IMR-90 (cell line): ENCODE measurements at regions not wholly inside any gene's neighbourhood (a gene's known extent, or its start where the extent isn't known, plus 50 kb on each side); places are given as distances from the start of the nearest gene placed in this dataset.

ENCODE experiments used
- ATAC-seq: fragments of 200-7000 bp; cut with Tn5 transposase; 2 replicates; pipeline ENCODE4 v1.9.1; 2020; ENCODE audit warnings: low read depth, mild to moderate bottlenecking, moderate library complexity
- BruUV-seq: library from RNA; stranded (reverse); fragments of 400-500 nt; replicated peaks from 2 replicates; lab custom pipeline; 2021; lab: Mats Ljungman, UMichigan
- CTCF ChIA-PET: fragments of 300-600 bp; formaldehyde crosslinking; extraction: SDS; loops from one replicate; lab custom pipeline; 2021; ENCODE audit warnings: antibody characterized with exemption; lab: Yijun Ruan, JAX
- POLR2A ChIA-PET: fragments of 300-600 bp; sonication (Branson Sonifier 250); formaldehyde crosslinking; loops from one replicate; lab custom pipeline; 2022; ENCODE audit warnings: antibody characterized with exemption; ENCODE audit not compliant: unreplicated experiment; lab: Charles Lee
- DNase-seq: peaks from one replicate; pipeline ENCODE4 v3.0.0; 2013
- H2AFZ ChIP-seq: replicated peaks from 2 replicates; pipeline ENCODE3; 2013; ENCODE audit warnings: low read length, mild to moderate bottlenecking; ENCODE audit not compliant: poor library complexity
- H2AK5ac ChIP-seq: 2 replicates; pipeline ENCODE4 v1.6.1; 2013; ENCODE audit warnings: low read depth, low read length, inconsistent platforms
- H2AK9ac ChIP-seq: replicated peaks from 2 replicates; pipeline ENCODE3; 2013; ENCODE audit warnings: mild to moderate bottlenecking, low read depth, low read length, moderate library complexity; ENCODE audit not compliant: poor library complexity
- H2BK120ac ChIP-seq: 2 replicates; pipeline ENCODE4 v1.6.1; 2013; ENCODE audit warnings: low read depth, low read length, inconsistent platforms
- H2BK15ac ChIP-seq: 3 replicates; pipeline ENCODE4 v1.6.1; 2013; ENCODE audit warnings: low read depth, low read length, inconsistent platforms
- H2BK20ac ChIP-seq: 2 replicates; pipeline ENCODE4 v1.6.1; 2013; ENCODE audit warnings: low read depth, mild to moderate bottlenecking, inconsistent platforms, low read length, moderate library complexity
- H2BK5ac ChIP-seq: 2 replicates; pipeline ENCODE4 v1.6.1; 2013; ENCODE audit warnings: mild to moderate bottlenecking, low read depth, low read length, inconsistent platforms; ENCODE audit not compliant: poor library complexity, severe bottlenecking
- H3K14ac ChIP-seq: replicated peaks from 2 replicates; pipeline ENCODE4 v1.6.1; 2013; ENCODE audit warnings: low read depth, low read length, inconsistent platforms
- H3K18ac ChIP-seq: 2 replicates; pipeline ENCODE4 v1.6.1; 2013; ENCODE audit warnings: low read depth, low read length, control low read depth
- H3K23ac ChIP-seq: 2 replicates; pipeline ENCODE4 v1.6.1; 2013; ENCODE audit warnings: low read depth, low read length, inconsistent platforms
- H3K27ac ChIP-seq: 2 replicates; pipeline ENCODE4 v1.5.1; 2013; ENCODE audit warnings: mild to moderate bottlenecking, control low read depth, low read length; ENCODE audit not compliant: insufficient read depth
- H3K27me3 ChIP-seq: 2 replicates; pipeline ENCODE4 v1.6.1; 2013; ENCODE audit warnings: low read length; ENCODE audit not compliant: control insufficient read depth, insufficient read depth
- H3K36me3 ChIP-seq: 2 replicates; pipeline ENCODE4 v1.6.1; 2013; ENCODE audit warnings: low read length, mixed read lengths; ENCODE audit not compliant: control insufficient read depth, insufficient read depth
- H3K4ac ChIP-seq: 2 replicates; pipeline ENCODE4 v1.6.1; 2013; ENCODE audit warnings: low read depth, low read length, inconsistent platforms
- H3K4me1 ChIP-seq: 2 replicates; pipeline ENCODE4 v1.6.1; 2013; ENCODE audit warnings: low read length, mixed read lengths; ENCODE audit not compliant: control insufficient read depth, insufficient read depth
- H3K4me2 ChIP-seq: 2 replicates; pipeline ENCODE4 v1.6.1; 2013; ENCODE audit warnings: low read depth, mild to moderate bottlenecking, control low read depth, low read length, moderate library complexity
- H3K4me3 ChIP-seq: 2 replicates; pipeline ENCODE4 v1.5.1; 2013; ENCODE audit warnings: low read depth, mild to moderate bottlenecking, control low read depth, low read length, moderate library complexity; ENCODE audit not compliant: insufficient read depth
- H3K56ac ChIP-seq: 2 replicates; pipeline ENCODE4 v1.6.1; 2013; ENCODE audit warnings: low read length, inconsistent platforms; ENCODE audit not compliant: insufficient read depth; ENCODE audit errors: extremely low read depth
- H3K79me1 ChIP-seq, 2 experiments: 2 replicates each; pipeline ENCODE4 v1.6.1; 2013; ENCODE audit warnings: low read length in 2 of 2, inconsistent platforms in 1 of 2, low read depth in 1 of 2
- H3K9ac ChIP-seq: 2 replicates; pipeline ENCODE4 v1.6.1; 2013; ENCODE audit warnings: low read depth, low read length, control low read depth
- H3K9me1 ChIP-seq: 2 replicates; pipeline ENCODE4 v1.6.1; 2013; ENCODE audit warnings: low read length, inconsistent platforms; ENCODE audit not compliant: insufficient read depth
- H3K9me3 ChIP-seq: 2 replicates; pipeline ENCODE4 v1.6.1; 2013; ENCODE audit warnings: low read length; ENCODE audit not compliant: control insufficient read depth, insufficient read depth
- H4K20me1 ChIP-seq: 2 replicates; pipeline ENCODE4 v1.6.1; 2013; ENCODE audit warnings: low read length, inconsistent platforms; ENCODE audit not compliant: insufficient read depth
- H4K5ac ChIP-seq: 2 replicates; pipeline ENCODE4 v1.6.1; 2013; ENCODE audit warnings: mild to moderate bottlenecking, low read depth, low read length, control low read depth
- H4K8ac ChIP-seq, 2 experiments: 2 replicates each; pipeline ENCODE4 v1.6.1; 2013; ENCODE audit warnings: low read depth in 2 of 2, low read length in 2 of 2, control low read depth in 1 of 2, inconsistent platforms in 1 of 2
- H4K91ac ChIP-seq: 2 replicates; pipeline ENCODE4 v1.6.1; 2013; ENCODE audit warnings: low read depth, low read length, inconsistent platforms; ENCODE audit not compliant: insufficient read depth
- BHLHE40 ChIP-seq: fragments of 150-350 bp; IDR thresholded peaks from 2 replicates; pipeline ENCODE4 v1.6.1; 2016; ENCODE audit warnings: mild to moderate bottlenecking, low read depth, low read length
- CEBPB ChIP-seq: IDR thresholded peaks from 2 replicates; pipeline ENCODE4 v1.6.1; 2012; ENCODE audit warnings: low read depth, low read length, improper control_type of control experiment
- CHD1 ChIP-seq: IDR thresholded peaks from 2 replicates; pipeline ENCODE4 v1.6.1; 2012; ENCODE audit warnings: low read depth, low read length, improper control_type of control experiment
- CTCF ChIP-seq: conservative IDR thresholded peaks from 2 replicates; pipeline ENCODE4 v1.5.1; 2012; ENCODE audit warnings: mild to moderate bottlenecking, low read depth, low read length, improper control_type of control experiment
- ELK1 ChIP-seq: fragments of 150-350 bp; IDR thresholded peaks from 2 replicates; pipeline ENCODE4 v1.6.1; 2016; ENCODE audit warnings: low read depth, mild to moderate bottlenecking, low read length, moderate library complexity, borderline replicate concordance
- FOS ChIP-seq: fragments of 150-350 bp; IDR thresholded peaks from 2 replicates; pipeline ENCODE4 v1.6.1; 2016; ENCODE audit warnings: low read depth, low read length
- MAFK ChIP-seq: IDR thresholded peaks from 2 replicates; pipeline ENCODE4 v1.6.1; 2012; ENCODE audit warnings: low read depth, low read length, improper control_type of control experiment
- MAZ ChIP-seq: IDR thresholded peaks from 2 replicates; pipeline ENCODE4 v1.6.1; 2012; ENCODE audit warnings: low read depth, mild to moderate bottlenecking, low read length, improper control_type of control experiment, moderate library complexity, borderline replicate concordance
- MXI1 ChIP-seq: IDR thresholded peaks from 2 replicates; pipeline ENCODE4 v1.6.1; 2012; ENCODE audit warnings: low read depth, mild to moderate bottlenecking, low read length, moderate library complexity, borderline replicate concordance
- NFE2L2 ChIP-seq: fragments of 150-350 bp; IDR thresholded peaks from 2 replicates; pipeline ENCODE4 v1.6.1; 2016; ENCODE audit warnings: low read depth, mild to moderate bottlenecking, low read length
- POLR2A ChIP-seq: IDR thresholded peaks from 2 replicates; pipeline ENCODE4 v1.6.1; 2012; ENCODE audit warnings: mild to moderate bottlenecking, low read depth, low read length
- RAD21 ChIP-seq: IDR thresholded peaks from 2 replicates; pipeline ENCODE4 v1.6.1; 2012; ENCODE audit warnings: low read length, improper control_type of control experiment
- RCOR1 ChIP-seq: IDR thresholded peaks from 2 replicates; pipeline ENCODE4 v1.6.1; 2012; ENCODE audit warnings: mild to moderate bottlenecking, low read length, improper control_type of control experiment; ENCODE audit not compliant: insufficient replicate concordance
- USF2 ChIP-seq: fragments of 150-350 bp; IDR thresholded peaks from 2 replicates; pipeline ENCODE4 v1.6.1; 2017; ENCODE audit warnings: mild to moderate bottlenecking, antibody characterized with exemption, low read length, low read depth
- WGBS, 2 experiments: methylation state at CpG; one replicate each; pipeline versions ENCODE4 v1.1.5 to v1.1.7; 2013; ENCODE audit warnings: missing lambda C conversion rate in 2 of 2; ENCODE audit not compliant: insufficient read length in 1 of 2; ENCODE audit errors: extremely low coverage in 2 of 2; 5-methylcytosine and 5-hydroxymethylcytosine counted together
- dilution Hi-C: fragments of 300-500 bp; cut with HindIII; formaldehyde crosslinking; loops from one replicate; pipeline ENCODE4 v1.14.3; 2018; ENCODE audit warnings: low sequenced_read_pairs; ENCODE audit not compliant: unreplicated experiment
- in situ Hi-C: fragments of 300-500 bp; cut with MboI; formaldehyde crosslinking; loops from 3 replicates; pipeline ENCODE4 v1.14.3; 2019; ENCODE audit warnings: low sequenced_read_pairs, inconsistent platforms, mixed read lengths
- intact Hi-C: fragments of 100-400 bp; cut with micrococcal nuclease; formaldehyde crosslinking; loops from 2 replicates; pipeline ENCODE4 v1.10.0; 2022

GRCh38 chr2:217738061-217738460 lies 264.7 kb downstream of the TNS1 start:
- no peak overlapping the region for H2BK120ac ChIP-seq
- no TSS peak for BruUV-seq
- H2BK5ac ChIP-seq, result no peak overlapping the region
- H3K4me2 ChIP-seq, result no peak overlapping the region
- no peak overlapping the region for H3K18ac ChIP-seq
- no peak overlapping the region for H2AK5ac ChIP-seq
- no peak for TF ChIP-seq FOS
- TF ChIP-seq POLR2A, result no peak
- TF ChIP-seq CHD1, result no peak
- TF ChIP-seq CEBPB, result no peak
- TF ChIP-seq MXI1, result no peak
- TF ChIP-seq MAFK, result no peak
- no peak for TF ChIP-seq NFE2L2
- TF ChIP-seq MAZ, result no peak
- TF ChIP-seq RCOR1, result no peak
- TF ChIP-seq USF2, result no peak
- no peak for TF ChIP-seq CTCF
- TF ChIP-seq ELK1, result no peak
- TF ChIP-seq BHLHE40, result no peak
- no peak for TF ChIP-seq RAD21
- no peak overlapping the region for H3K56ac ChIP-seq
- WGBS, 2 experiments, result 60% methylated on average over 1 of the region's 3 CpGs; no CpG with 5 or more reads in 1 of the 2 experiments
- intact Hi-C loops (no loop called here), in situ Hi-C loops (no loop called here), dilution Hi-C loops (no loop called here)
- H3K4me1 ChIP-seq, result peaks cover 5% of the 10 kb centered on the region
- ATAC-seq (no peak), DNase-seq (no peak)
- H3K4ac ChIP-seq, result no peak overlapping the region
- ChIA-PET POLR2A (no interaction called here), CTCF (interaction anchor here (0.6 kb wide), 1 partner anchor 819 kb away, joined by 5 read pairs; no protein-coding TSS in a partner anchor)
- H3K9me3 ChIP-seq, result no peaks in the 10 kb centered on the region
- no peak overlapping the region for H2AFZ ChIP-seq
- no peak overlapping the region for H3K23ac ChIP-seq
- H3K36me3 ChIP-seq, result no peaks in the 10 kb centered on the region
- no peak overlapping the region for H4K5ac ChIP-seq
- no peak overlapping the region for H3K9ac ChIP-seq
- no peak overlapping the region for H3K27ac ChIP-seq
- H2BK15ac ChIP-seq, result no peak overlapping the region
- no peak overlapping the region for H4K91ac ChIP-seq
- H3K79me1 ChIP-seq, result no peaks in the 10 kb centered on the region
- H3K27me3 ChIP-seq, result no peaks in the 10 kb centered on the region
- H2AK9ac ChIP-seq, result no peak overlapping the region
- no peak overlapping the region for H2BK20ac ChIP-seq
- no peak overlapping the region for H3K14ac ChIP-seq
- H3K9me1 ChIP-seq, result peaks cover 4% of the 10 kb centered on the region; the same call in 1 of the 2 replicates
- H3K4me3 ChIP-seq, result no peak overlapping the region
- H4K20me1 ChIP-seq, result no peaks in the 10 kb centered on the region
- H4K8ac ChIP-seq, result no peak overlapping the region
